H1 (cell line): ENCODE measurements at regions not wholly inside any gene's neighbourhood (a gene's known extent, or its start where the extent isn't known, plus 50 kb on each side); places are given as distances from the start of the nearest gene placed in this dataset.

Experiments
- CTCF ChIA-PET: fragments of 300-600 bp; sonication (Branson Sonifier 250); formaldehyde crosslinking; loops from one replicate; lab custom pipeline; 2021; ENCODE audit not compliant: partially characterized antibody; lab: Charles Lee
- POLR2A ChIA-PET: fragments of 300-600 bp; sonication (Branson Sonifier 250); formaldehyde crosslinking; loops from one replicate; lab custom pipeline; 2021; ENCODE audit warnings: inconsistent platforms; ENCODE audit not compliant: partially characterized antibody; lab: Charles Lee
- DNase-seq, 2 experiments: peaks; one replicate each; pipeline versions ENCODE4 v3.0.0 to v3.0.0-alpha.2; 2010 to 2022; ENCODE audit warnings: low spot score in 2 of 2, low read depth in 1 of 2, mixed read lengths in 1 of 2
- FAIRE-seq: peaks from 2 replicates; lab custom pipeline; 2011; peaks lifted over from hg19 to GRCh38; lab: Jason Lieb, UNC
- H2AFZ ChIP-seq: 2 replicates; pipeline ENCODE4 v1.8.1; 2012; ENCODE audit warnings: low read length, inconsistent platforms
- H2AK5ac ChIP-seq: 2 replicates; pipeline ENCODE4 v1.6.1; 2013; ENCODE audit warnings: low read depth, low read length
- H2BK120ac ChIP-seq: replicated peaks from 2 replicates; pipeline ENCODE3; 2013; ENCODE audit warnings: low read depth, low read length, inconsistent platforms
- H2BK12ac ChIP-seq: 2 replicates; pipeline ENCODE4 v1.6.1; 2013; ENCODE audit warnings: low read depth, low read length
- H2BK15ac ChIP-seq: 2 replicates; pipeline ENCODE4 v1.6.1; 2013; ENCODE audit warnings: low read length
- H2BK20ac ChIP-seq: 2 replicates; pipeline ENCODE4 v1.6.1; 2013; ENCODE audit warnings: low read length
- H2BK5ac ChIP-seq: 2 replicates; pipeline ENCODE4 v1.6.1; 2013; ENCODE audit warnings: low read depth, low read length
- H3K14ac ChIP-seq: 2 replicates; pipeline ENCODE4 v1.6.1; 2013; ENCODE audit warnings: inconsistent platforms; ENCODE audit not compliant: insufficient read length
- H3K18ac ChIP-seq: 2 replicates; pipeline ENCODE4 v1.6.1; 2013; ENCODE audit warnings: low read length; ENCODE audit errors: extremely low read depth
- H3K23ac ChIP-seq: 2 replicates; pipeline ENCODE4 v1.6.1; 2013; ENCODE audit warnings: inconsistent platforms; ENCODE audit not compliant: insufficient read length
- H3K23me2 ChIP-seq: 2 replicates; pipeline ENCODE4 v1.6.1; 2013; ENCODE audit warnings: low read depth, low read length
- H3K27ac ChIP-seq: 2 replicates; pipeline ENCODE4 v1.6.1; 2011; ENCODE audit warnings: low read depth, low read length, inconsistent platforms
- H3K27me3 ChIP-seq, 4 experiments: replicated peaks in 1 of 4; 1 replicate in 1 of 4; 2 replicates in 3 of 4; pipeline versions ENCODE4 v1.6.1 to v1.8.1; 2011 to 2013; ENCODE audit warnings: low read length in 3 of 4, mild to moderate bottlenecking in 3 of 4, inconsistent platforms in 2 of 4, mixed read lengths in 2 of 4, moderate library complexity in 1 of 4; ENCODE audit not compliant: control insufficient read depth in 3 of 4, insufficient read depth in 3 of 4; ENCODE audit errors: extremely low read depth in 1 of 4
- H3K36me3 ChIP-seq, 4 experiments: 2 replicates each; pipeline versions ENCODE4 v1.6.1 to v1.8.1; 2011 to 2013; ENCODE audit warnings: mild to moderate bottlenecking in 4 of 4, low read length in 3 of 4, moderate library complexity in 2 of 4, control low read depth in 1 of 4, inconsistent platforms in 1 of 4; ENCODE audit not compliant: insufficient read depth in 4 of 4, control insufficient read depth in 2 of 4
- H3K4ac ChIP-seq: replicated peaks from 2 replicates; pipeline ENCODE3; 2013; ENCODE audit warnings: low read length, low read depth, mixed read lengths, inconsistent platforms; ENCODE audit not compliant: insufficient read length
- H3K4me1 ChIP-seq, 4 experiments: replicated peaks in 1 of 4; 1 replicate in 1 of 4; 2 replicates in 3 of 4; pipeline versions ENCODE4 v1.6.1 to v1.8.1; 2011 to 2013; ENCODE audit warnings: low read length in 3 of 4, inconsistent platforms in 2 of 4, mixed read lengths in 1 of 4; ENCODE audit not compliant: insufficient read depth in 4 of 4, control insufficient read depth in 3 of 4
- H3K4me2 ChIP-seq, 2 experiments: 2 replicates each; pipeline versions ENCODE4 v1.6.1 to v1.8.1; 2011 to 2013; ENCODE audit warnings: low read depth in 2 of 2, low read length in 2 of 2, control low read depth in 1 of 2, inconsistent platforms in 1 of 2, mild to moderate bottlenecking in 1 of 2; ENCODE audit not compliant: insufficient read depth in 1 of 2
- H3K4me3 ChIP-seq, 4 experiments: fragments of 200-600, 300-600 bp in 1 of 4; sonication (generic), shearing (Covaris generic), sonication (Bioruptor Twin) in 1 of 4; 2 replicates each; pipeline versions ENCODE4 v1.5.1 to v1.8.1; 2011 to 2016; ENCODE audit warnings: low read length in 4 of 4, low read depth in 3 of 4, control low read depth in 2 of 4, inconsistent platforms in 2 of 4, mild to moderate bottlenecking in 2 of 4, mixed read lengths in 1 of 4, moderate library complexity in 1 of 4; ENCODE audit not compliant: insufficient read depth in 2 of 4; ENCODE audit errors: extremely low read depth in 1 of 4
- H3K56ac ChIP-seq: replicated peaks from 2 replicates; pipeline ENCODE3; 2013; ENCODE audit warnings: low read depth, mild to moderate bottlenecking, mixed read lengths, low read length, inconsistent platforms; ENCODE audit not compliant: insufficient read length
- H3K79me1 ChIP-seq: 2 replicates; pipeline ENCODE4 v1.6.1; 2013; ENCODE audit warnings: low read depth, low read length, control low read depth
- H3K79me2 ChIP-seq, 2 experiments: 2 replicates each; pipeline versions ENCODE4 v1.6.1 to v1.8.1; 2012 to 2013; ENCODE audit warnings: low read length in 2 of 2, mild to moderate bottlenecking in 2 of 2, inconsistent platforms in 1 of 2; ENCODE audit not compliant: insufficient read depth in 2 of 2, control insufficient read depth in 1 of 2
- H3K9ac ChIP-seq, 4 experiments: replicated peaks in 1 of 4; 1 replicate in 1 of 4; 2 replicates in 3 of 4; pipeline versions ENCODE4 v1.6.1 to v1.8.1; 2011 to 2013; ENCODE audit warnings: low read depth in 3 of 4, low read length in 3 of 4, control low read depth in 2 of 4, mild to moderate bottlenecking in 2 of 4, moderate library complexity in 2 of 4, inconsistent platforms in 1 of 4; ENCODE audit errors: extremely low read depth in 1 of 4
- H3K9me3 ChIP-seq, 2 experiments: 2 replicates each; pipeline versions ENCODE4 v1.6.1 to v1.8.1; 2012 to 2013; ENCODE audit warnings: mild to moderate bottlenecking in 2 of 2, moderate library complexity in 2 of 2, control low read depth in 1 of 2, inconsistent platforms in 1 of 2, low read depth in 1 of 2, low read length in 1 of 2, mixed read lengths in 1 of 2; ENCODE audit not compliant: insufficient read depth in 2 of 2
- H4K20me1 ChIP-seq, 2 experiments: replicated peaks in 1 of 2; 2 replicates each; pipeline versions ENCODE3 to v1.8.1; 2011 to 2013; ENCODE audit warnings: inconsistent platforms in 2 of 2, low read length in 2 of 2, mild to moderate bottlenecking in 1 of 2; ENCODE audit not compliant: insufficient read depth in 2 of 2, control insufficient read depth in 1 of 2
- H4K5ac ChIP-seq: 2 replicates; pipeline ENCODE4 v1.6.1; 2013; ENCODE audit warnings: low read length, low read depth, mixed read lengths, inconsistent platforms; ENCODE audit not compliant: insufficient read length
- H4K8ac ChIP-seq: 2 replicates; pipeline ENCODE4 v1.8.0; 2013; ENCODE audit warnings: mild to moderate bottlenecking, moderate library complexity, low read length, inconsistent platforms; ENCODE audit not compliant: insufficient read depth; ENCODE audit errors: extremely low read depth
- H4K91ac ChIP-seq: replicated peaks from 2 replicates; pipeline ENCODE3; 2013; ENCODE audit warnings: low read length, mixed read lengths, inconsistent platforms; ENCODE audit not compliant: insufficient read length
- BACH1 ChIP-seq: IDR thresholded peaks from 2 replicates; pipeline ENCODE4 v1.6.1; 2012; ENCODE audit warnings: low read length, improper control_type of control experiment
- BRCA1 ChIP-seq: IDR thresholded peaks from 2 replicates; pipeline ENCODE4 v1.6.1; 2012; ENCODE audit warnings: low read depth, low read length, improper control_type of control experiment
- EZH2 ChIP-seq: fragments of 200-600 bp; sonication (generic); IDR thresholded peaks from 2 replicates; pipeline ENCODE4 v1.7.1; 2012; ENCODE audit warnings: low read depth, mild to moderate bottlenecking, moderate library complexity, low read length, inconsistent platforms; ENCODE audit not compliant: severe bottlenecking
- FOSL1 ChIP-seq: IDR thresholded peaks from 2 replicates; pipeline ENCODE4 v1.6.1; 2011; ENCODE audit warnings: mild to moderate bottlenecking, low read depth, low read length, moderate library complexity; ENCODE audit not compliant: insufficient read depth
- JUN ChIP-seq: IDR thresholded peaks from 2 replicates; pipeline ENCODE4 v1.6.1; 2011; ENCODE audit warnings: low read depth, mild to moderate bottlenecking, improper control_type of control experiment, low read length
- JUND ChIP-seq: IDR thresholded peaks from 2 replicates; pipeline ENCODE4 v1.6.1; 2011; ENCODE audit warnings: mild to moderate bottlenecking, improper control_type of control experiment, low read length
- KDM5A ChIP-seq: fragments of 200-600 bp; IDR thresholded peaks from 2 replicates; pipeline ENCODE4 v1.7.1; 2012; ENCODE audit warnings: mild to moderate bottlenecking, low read length, inconsistent platforms, mixed read lengths
- MAFK ChIP-seq: IDR thresholded peaks from 2 replicates; pipeline ENCODE4 v1.6.1; 2012; ENCODE audit warnings: low read depth, mild to moderate bottlenecking, improper control_type of control experiment, low read length
- NRF1 ChIP-seq: IDR thresholded peaks from 2 replicates; pipeline ENCODE4 v1.6.1; 2011; ENCODE audit warnings: mild to moderate bottlenecking, low read depth, low read length, improper control_type of control experiment
- POLR2AphosphoS5 ChIP-seq: IDR thresholded peaks from 2 replicates; pipeline ENCODE4 v1.6.1; 2011; ENCODE audit warnings: low read depth, low read length
- RAD21 ChIP-seq, 2 experiments: IDR thresholded peaks in 1 of 2; conservative IDR thresholded peaks in 1 of 2; 2 replicates each; pipeline ENCODE4 v1.6.1; 2011; ENCODE audit warnings: low read depth in 2 of 2, low read length in 2 of 2, improper control_type of control experiment in 1 of 2, inconsistent platforms in 1 of 2, mild to moderate bottlenecking in 1 of 2, moderate library complexity in 1 of 2
- RFX5 ChIP-seq: IDR thresholded peaks from 2 replicates; pipeline ENCODE4 v1.6.1; 2011; ENCODE audit warnings: low read depth, low read length, improper control_type of control experiment, borderline replicate concordance
- SAP30 ChIP-seq: fragments of 300-600 bp; sonication (generic); IDR thresholded peaks from 2 replicates; pipeline ENCODE4 v1.7.1; 2012; ENCODE audit warnings: low read length, moderate library complexity, mild to moderate bottlenecking, inconsistent platforms; ENCODE audit not compliant: insufficient read depth, insufficient replicate concordance
- SP2 ChIP-seq: IDR thresholded peaks from 2 replicates; pipeline ENCODE4 v1.6.1; 2012; ENCODE audit warnings: mild to moderate bottlenecking, low read length, inconsistent platforms
- SUZ12 ChIP-seq: fragments of 200-600 bp; sonication (generic); IDR thresholded peaks from 2 replicates; pipeline ENCODE4 v1.6.1; 2012; ENCODE audit warnings: mild to moderate bottlenecking, inconsistent platforms, low read length, moderate library complexity, mixed read lengths
- TAF1 ChIP-seq: IDR thresholded peaks from 2 replicates; pipeline ENCODE4 v1.6.1; 2011; ENCODE audit warnings: mild to moderate bottlenecking, low read depth, low read length
- YY1 ChIP-seq: IDR thresholded peaks from 2 replicates; pipeline ENCODE4 v1.6.1; 2011; ENCODE audit warnings: low read depth, mild to moderate bottlenecking, low read length
- WGBS, 2 experiments: shearing (Covaris generic) in 1 of 2; methylation state at CpG; one replicate each; pipeline versions ENCODE4 v1.1.6 to v1.1.7; 2013 to 2015; ENCODE audit warnings: low lambda C conversion rate in 2 of 2, mixed read lengths in 2 of 2, inconsistent platforms in 1 of 2, low coverage in 1 of 2, missing lambda C conversion rate in 1 of 2; ENCODE audit not compliant: insufficient replicate concordance in 2 of 2, insufficient coverage in 1 of 2, insufficient read length in 1 of 2; ENCODE audit errors: extremely low coverage in 1 of 2, missing lambda C conversion rate in 1 of 2; 5-methylcytosine and 5-hydroxymethylcytosine counted together

DNA sequence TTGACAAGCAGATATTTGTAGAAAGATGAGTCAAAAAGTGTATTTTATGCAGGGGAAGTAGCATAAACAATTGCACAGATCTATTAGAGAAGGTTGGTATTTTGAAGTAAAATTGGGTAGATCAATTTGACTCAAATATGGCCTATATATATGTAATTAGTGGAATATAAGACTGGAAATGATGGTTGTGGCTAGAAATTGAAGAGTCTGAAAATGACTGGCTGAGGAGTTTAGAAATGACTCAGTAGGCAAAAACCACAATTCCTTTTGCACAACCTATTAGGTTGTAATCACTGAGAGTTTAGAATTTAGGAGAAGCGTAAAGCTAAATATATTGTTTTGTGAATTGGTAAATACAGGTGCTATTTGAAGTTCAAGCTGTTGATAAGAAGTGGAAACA, 622.6 kb upstream of the PCDH20 start:
- Histone ChIP-seq H3K36me3 (no peaks in the 10 kb centered on the region), H3K23ac (no peak overlapping the region), H3K79me2 (no peaks in the 10 kb centered on the region), H2BK20ac (no peak overlapping the region), H3K4ac (no peak overlapping the region), H3K9ac (no peak overlapping the region), H3K4me3 (no peak overlapping the region), H2AK5ac (no peak overlapping the region), H3K14ac (no peak overlapping the region), H4K20me1 (no peaks in the 10 kb centered on the region), H3K18ac (no peak overlapping the region), H3K56ac (no peak overlapping the region), H3K23me2 (no peaks in the 10 kb centered on the region), H4K8ac (no peak overlapping the region), H2BK5ac (no peak overlapping the region), H3K27me3 (no peaks in the 10 kb centered on the region), H2BK12ac (no peak overlapping the region), H2AFZ (no peak overlapping the region), H3K4me1 (no peaks in the 10 kb centered on the region), H2BK15ac (no peak overlapping the region), H3K79me1 (no peaks in the 10 kb centered on the region), H4K5ac (no peak overlapping the region), H2BK120ac (no peak overlapping the region), H4K91ac (no peak overlapping the region), H3K9me3 (no peaks in the 10 kb centered on the region), H3K27ac (no peak overlapping the region), H3K4me2 (no peak overlapping the region)
- POLR2A ChIA-PET = no interaction called here
- FAIRE-seq (no peak), DNase-seq (no peak)
- 100% methylated on average over 1 of the region's 1 CpG; no CpG with 5 or more reads in 1 of the 2 experiments for WGBS, 2 experiments
- CTCF ChIA-PET = no interaction called here
- no peak for TF ChIP-seq YY1
- no peak for TF ChIP-seq BACH1
- no peak for TF ChIP-seq FOSL1
- no peak for TF ChIP-seq KDM5A
- TF ChIP-seq MAFK = no peak
- no peak for TF ChIP-seq NRF1
- no peak for TF ChIP-seq SUZ12
- TF ChIP-seq POLR2AphosphoS5 = no peak
- no peak for TF ChIP-seq RFX5
- no peak for TF ChIP-seq EZH2
- TF ChIP-seq BRCA1 = no peak
- no peak for TF ChIP-seq SAP30
- no peak for TF ChIP-seq JUND
- TF ChIP-seq TAF1 = no peak
- TF ChIP-seq RAD21 (IDR thresholded peaks at IDR 0.05 in 1 of 2, conservative IDR thresholded peaks at IDR 0.05 in 1 of 2; ENCODE audit: low read depth in 2 of 2, low read length in 2 of 2) = no peak
- TF ChIP-seq JUN = no peak
- no peak for TF ChIP-seq SP2
